IMR-90 (cell line): ENCODE measurements at regions not wholly inside any gene's neighbourhood (a gene's known extent, or its start where the extent isn't known, plus 50 kb on each side); places are given as distances from the start of the nearest gene placed in this dataset.

Source experiments
- ATAC-seq: fragments of 200-7000 bp; cut with Tn5 transposase; 2 replicates; pipeline ENCODE4 v1.9.1; 2020; ENCODE audit warnings: low read depth, mild to moderate bottlenecking, moderate library complexity
- BruUV-seq: library from RNA; stranded (reverse); fragments of 400-500 nt; replicated peaks from 2 replicates; lab custom pipeline; 2021; lab: Mats Ljungman, UMichigan
- CTCF ChIA-PET: fragments of 300-600 bp; formaldehyde crosslinking; extraction: SDS; loops from one replicate; lab custom pipeline; 2021; ENCODE audit warnings: antibody characterized with exemption; lab: Yijun Ruan, JAX
- POLR2A ChIA-PET: fragments of 300-600 bp; sonication (Branson Sonifier 250); formaldehyde crosslinking; loops from one replicate; lab custom pipeline; 2022; ENCODE audit warnings: antibody characterized with exemption; ENCODE audit not compliant: unreplicated experiment; lab: Charles Lee
- DNase-seq: peaks from one replicate; pipeline ENCODE4 v3.0.0; 2013
- H2AFZ ChIP-seq: replicated peaks from 2 replicates; pipeline ENCODE3; 2013; ENCODE audit warnings: low read length, mild to moderate bottlenecking; ENCODE audit not compliant: poor library complexity
- H2AK5ac ChIP-seq: 2 replicates; pipeline ENCODE4 v1.6.1; 2013; ENCODE audit warnings: low read depth, low read length, inconsistent platforms
- H2AK9ac ChIP-seq: replicated peaks from 2 replicates; pipeline ENCODE3; 2013; ENCODE audit warnings: mild to moderate bottlenecking, low read depth, low read length, moderate library complexity; ENCODE audit not compliant: poor library complexity
- H2BK120ac ChIP-seq: 2 replicates; pipeline ENCODE4 v1.6.1; 2013; ENCODE audit warnings: low read depth, low read length, inconsistent platforms
- H2BK15ac ChIP-seq: 3 replicates; pipeline ENCODE4 v1.6.1; 2013; ENCODE audit warnings: low read depth, low read length, inconsistent platforms
- H2BK20ac ChIP-seq: 2 replicates; pipeline ENCODE4 v1.6.1; 2013; ENCODE audit warnings: low read depth, mild to moderate bottlenecking, inconsistent platforms, low read length, moderate library complexity
- H2BK5ac ChIP-seq: 2 replicates; pipeline ENCODE4 v1.6.1; 2013; ENCODE audit warnings: mild to moderate bottlenecking, low read depth, low read length, inconsistent platforms; ENCODE audit not compliant: poor library complexity, severe bottlenecking
- H3K14ac ChIP-seq: replicated peaks from 2 replicates; pipeline ENCODE4 v1.6.1; 2013; ENCODE audit warnings: low read depth, low read length, inconsistent platforms
- H3K18ac ChIP-seq: 2 replicates; pipeline ENCODE4 v1.6.1; 2013; ENCODE audit warnings: low read depth, low read length, control low read depth
- H3K23ac ChIP-seq: 2 replicates; pipeline ENCODE4 v1.6.1; 2013; ENCODE audit warnings: low read depth, low read length, inconsistent platforms
- H3K27ac ChIP-seq: 2 replicates; pipeline ENCODE4 v1.5.1; 2013; ENCODE audit warnings: mild to moderate bottlenecking, control low read depth, low read length; ENCODE audit not compliant: insufficient read depth
- H3K27me3 ChIP-seq: 2 replicates; pipeline ENCODE4 v1.6.1; 2013; ENCODE audit warnings: low read length; ENCODE audit not compliant: control insufficient read depth, insufficient read depth
- H3K36me3 ChIP-seq: 2 replicates; pipeline ENCODE4 v1.6.1; 2013; ENCODE audit warnings: low read length, mixed read lengths; ENCODE audit not compliant: control insufficient read depth, insufficient read depth
- H3K4ac ChIP-seq: 2 replicates; pipeline ENCODE4 v1.6.1; 2013; ENCODE audit warnings: low read depth, low read length, inconsistent platforms
- H3K4me1 ChIP-seq: 2 replicates; pipeline ENCODE4 v1.6.1; 2013; ENCODE audit warnings: low read length, mixed read lengths; ENCODE audit not compliant: control insufficient read depth, insufficient read depth
- H3K4me2 ChIP-seq: 2 replicates; pipeline ENCODE4 v1.6.1; 2013; ENCODE audit warnings: low read depth, mild to moderate bottlenecking, control low read depth, low read length, moderate library complexity
- H3K4me3 ChIP-seq: 2 replicates; pipeline ENCODE4 v1.5.1; 2013; ENCODE audit warnings: low read depth, mild to moderate bottlenecking, control low read depth, low read length, moderate library complexity; ENCODE audit not compliant: insufficient read depth
- H3K56ac ChIP-seq: 2 replicates; pipeline ENCODE4 v1.6.1; 2013; ENCODE audit warnings: low read length, inconsistent platforms; ENCODE audit not compliant: insufficient read depth; ENCODE audit errors: extremely low read depth
- H3K79me1 ChIP-seq, 2 experiments: 2 replicates each; pipeline ENCODE4 v1.6.1; 2013; ENCODE audit warnings: low read length in 2 of 2, inconsistent platforms in 1 of 2, low read depth in 1 of 2
- H3K9ac ChIP-seq: 2 replicates; pipeline ENCODE4 v1.6.1; 2013; ENCODE audit warnings: low read depth, low read length, control low read depth
- H3K9me1 ChIP-seq: 2 replicates; pipeline ENCODE4 v1.6.1; 2013; ENCODE audit warnings: low read length, inconsistent platforms; ENCODE audit not compliant: insufficient read depth
- H3K9me3 ChIP-seq: 2 replicates; pipeline ENCODE4 v1.6.1; 2013; ENCODE audit warnings: low read length; ENCODE audit not compliant: control insufficient read depth, insufficient read depth
- H4K20me1 ChIP-seq: 2 replicates; pipeline ENCODE4 v1.6.1; 2013; ENCODE audit warnings: low read length, inconsistent platforms; ENCODE audit not compliant: insufficient read depth
- H4K5ac ChIP-seq: 2 replicates; pipeline ENCODE4 v1.6.1; 2013; ENCODE audit warnings: mild to moderate bottlenecking, low read depth, low read length, control low read depth
- H4K8ac ChIP-seq, 2 experiments: 2 replicates each; pipeline ENCODE4 v1.6.1; 2013; ENCODE audit warnings: low read depth in 2 of 2, low read length in 2 of 2, control low read depth in 1 of 2, inconsistent platforms in 1 of 2
- H4K91ac ChIP-seq: 2 replicates; pipeline ENCODE4 v1.6.1; 2013; ENCODE audit warnings: low read depth, low read length, inconsistent platforms; ENCODE audit not compliant: insufficient read depth
- CEBPB ChIP-seq: IDR thresholded peaks from 2 replicates; pipeline ENCODE4 v1.6.1; 2012; ENCODE audit warnings: low read depth, low read length, improper control_type of control experiment
- ELK1 ChIP-seq: fragments of 150-350 bp; IDR thresholded peaks from 2 replicates; pipeline ENCODE4 v1.6.1; 2016; ENCODE audit warnings: low read depth, mild to moderate bottlenecking, low read length, moderate library complexity, borderline replicate concordance
- FOS ChIP-seq: fragments of 150-350 bp; IDR thresholded peaks from 2 replicates; pipeline ENCODE4 v1.6.1; 2016; ENCODE audit warnings: low read depth, low read length
- MAFK ChIP-seq: IDR thresholded peaks from 2 replicates; pipeline ENCODE4 v1.6.1; 2012; ENCODE audit warnings: low read depth, low read length, improper control_type of control experiment
- MAZ ChIP-seq: IDR thresholded peaks from 2 replicates; pipeline ENCODE4 v1.6.1; 2012; ENCODE audit warnings: low read depth, mild to moderate bottlenecking, low read length, improper control_type of control experiment, moderate library complexity, borderline replicate concordance
- SMC3 ChIP-seq: fragments of 150-350 bp; IDR thresholded peaks from 2 replicates; pipeline ENCODE4 v1.6.1; 2016; ENCODE audit warnings: low read depth, mild to moderate bottlenecking, antibody characterized with exemption, low read length, moderate library complexity
- USF2 ChIP-seq: fragments of 150-350 bp; IDR thresholded peaks from 2 replicates; pipeline ENCODE4 v1.6.1; 2017; ENCODE audit warnings: mild to moderate bottlenecking, antibody characterized with exemption, low read length, low read depth
- WGBS, 2 experiments: methylation state at CpG; one replicate each; pipeline versions ENCODE4 v1.1.5 to v1.1.7; 2013; ENCODE audit warnings: missing lambda C conversion rate in 2 of 2; ENCODE audit not compliant: insufficient read length in 1 of 2; ENCODE audit errors: extremely low coverage in 2 of 2; 5-methylcytosine and 5-hydroxymethylcytosine counted together
- dilution Hi-C: fragments of 300-500 bp; cut with HindIII; formaldehyde crosslinking; loops from one replicate; pipeline ENCODE4 v1.14.3; 2018; ENCODE audit warnings: low sequenced_read_pairs; ENCODE audit not compliant: unreplicated experiment
- in situ Hi-C: fragments of 300-500 bp; cut with MboI; formaldehyde crosslinking; loops from 3 replicates; pipeline ENCODE4 v1.14.3; 2019; ENCODE audit warnings: low sequenced_read_pairs, inconsistent platforms, mixed read lengths
- intact Hi-C: fragments of 100-400 bp; cut with micrococcal nuclease; formaldehyde crosslinking; loops from 2 replicates; pipeline ENCODE4 v1.10.0; 2022

DNA sequence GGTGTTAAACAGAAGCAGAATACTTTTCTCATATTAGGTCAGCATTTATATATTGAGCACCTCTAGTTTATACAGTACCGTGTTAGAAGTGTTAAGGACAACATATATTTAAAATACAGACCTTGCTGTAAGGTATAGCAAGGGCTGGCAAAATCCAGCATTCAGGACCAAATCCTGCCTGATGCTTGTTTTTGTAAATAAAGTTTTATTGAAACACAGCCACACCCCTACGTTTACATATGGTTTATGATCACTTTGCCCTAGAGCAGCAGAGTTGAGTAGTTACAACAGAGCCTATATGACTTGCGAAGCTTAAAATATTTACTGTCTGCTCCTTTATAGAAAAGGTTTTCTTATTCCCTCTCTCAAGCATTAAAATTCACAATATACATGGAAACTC is 877.3 kb downstream of the MCTP2 start:
- H2BK120ac ChIP-seq: no peak overlapping the region

More for the DNA sequence above, 877.3 kb downstream of the MCTP2 start:
- Histone ChIP-seq H3K9ac (no peak overlapping the region), H2BK15ac (no peak overlapping the region), H3K36me3 (no peaks in the 10 kb centered on the region), H4K91ac (no peak overlapping the region), H3K27ac (no peak overlapping the region), H3K9me3 (no peaks in the 10 kb centered on the region), H2AK9ac (no peak overlapping the region), H4K5ac (no peak overlapping the region), H3K9me1 (no peaks in the 10 kb centered on the region), H3K4me3 (no peak overlapping the region), H2BK5ac (no peak overlapping the region), H3K4me2 (no peak overlapping the region), H2AFZ (no peak overlapping the region), H3K4me1 (no peaks in the 10 kb centered on the region), H3K56ac (no peak overlapping the region), H3K79me1 (no peaks in the 10 kb centered on the region), H3K4ac (no peak overlapping the region), H4K8ac (no peak overlapping the region), H3K27me3 (no peaks in the 10 kb centered on the region), H3K14ac (no peak overlapping the region), H2AK5ac (no peak overlapping the region), H3K23ac (no peak overlapping the region), H2BK20ac (no peak overlapping the region), H4K20me1 (no peaks in the 10 kb centered on the region), H3K18ac (no peak overlapping the region)
- intact Hi-C loops: no loop called here
- no peak for DNase-seq
- in situ Hi-C loops: no loop called here
- ChIA-PET CTCF (no interaction called here), POLR2A (no interaction called here)
- BruUV-seq: no TSS peak
- dilution Hi-C loops: no loop called here
- no peak for TF ChIP-seq USF2
- no peak for TF ChIP-seq MAFK
- TF ChIP-seq CEBPB: no peak
- no peak for TF ChIP-seq MAZ
- TF ChIP-seq ELK1: no peak
- TF ChIP-seq FOS: no peak
- TF ChIP-seq SMC3: no peak
- ATAC-seq: no peak
- no CpG with 5 or more reads among the region's 3 CpGs for WGBS, 2 experiments
